ENCODE measurements at regions not wholly inside any gene's neighbourhood (a gene's known extent, or its start where the extent isn't known, plus 50 kb on each side); places are given as distances from the start of the nearest gene placed in this dataset.

DNA sequence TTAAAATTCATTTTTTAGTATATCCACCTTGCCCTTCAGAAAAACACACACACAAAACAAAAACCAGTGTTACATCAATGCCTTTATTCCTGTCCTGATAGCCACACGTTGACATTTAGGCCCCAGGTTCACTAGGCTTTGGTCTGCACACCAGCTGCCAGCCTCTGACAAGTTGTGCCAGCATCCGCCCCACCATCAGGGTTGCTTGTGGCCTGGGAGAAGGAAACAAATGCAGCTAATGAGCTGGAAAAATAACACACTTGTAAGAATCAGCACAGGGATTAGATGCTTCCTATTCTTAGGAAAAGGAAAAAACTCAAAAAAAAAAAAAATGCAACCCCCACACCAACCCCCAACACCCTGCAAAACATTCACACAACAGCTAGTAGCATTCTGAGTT is 404.0 kb upstream of the GRIA1 start (continued):
- TF ChIP-seq, protein P1, sequence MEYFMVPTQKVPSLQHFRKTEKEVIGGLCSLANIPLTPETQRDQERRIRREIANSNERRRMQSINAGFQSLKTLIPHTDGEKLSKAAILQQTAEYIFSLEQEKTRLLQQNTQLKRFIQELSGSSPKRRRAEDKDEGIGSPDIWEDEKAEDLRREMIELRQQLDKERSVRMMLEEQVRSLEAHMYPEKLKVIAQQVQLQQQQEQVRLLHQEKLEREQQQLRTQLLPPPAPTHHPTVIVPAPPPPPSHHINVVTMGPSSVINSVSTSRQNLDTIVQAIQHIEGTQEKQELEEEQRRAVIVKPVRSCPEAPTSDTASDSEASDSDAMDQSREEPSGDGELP (IDR thresholded peaks at IDR 0.05; ENCODE audit: borderline replicate concordance, low read depth), result no peak
- no peak for TF ChIP-seq ZSCAN20 (CRISPR knock-in tag; IDR thresholded peaks at IDR 0.05; ENCODE audit: borderline replicate concordance)
- no peak for TF ChIP-seq ZNF530 (CRISPR knock-in tag; IDR thresholded peaks at IDR 0.05; ENCODE audit: low read depth)
- no peak for TF ChIP-seq RCOR2 (CRISPR knock-in tag; IDR thresholded peaks at IDR 0.05)
- no peak for TF ChIP-seq SIX4 (CRISPR knock-in tag; IDR thresholded peaks at IDR 0.05)
- TF ChIP-seq NR2F1 (CRISPR knock-in tag; IDR thresholded peaks at IDR 0.05), result no peak
- no peak for TF ChIP-seq MIXL1 (CRISPR knock-in tag; IDR thresholded peaks at IDR 0.05)
- TF ChIP-seq, protein P2, sequence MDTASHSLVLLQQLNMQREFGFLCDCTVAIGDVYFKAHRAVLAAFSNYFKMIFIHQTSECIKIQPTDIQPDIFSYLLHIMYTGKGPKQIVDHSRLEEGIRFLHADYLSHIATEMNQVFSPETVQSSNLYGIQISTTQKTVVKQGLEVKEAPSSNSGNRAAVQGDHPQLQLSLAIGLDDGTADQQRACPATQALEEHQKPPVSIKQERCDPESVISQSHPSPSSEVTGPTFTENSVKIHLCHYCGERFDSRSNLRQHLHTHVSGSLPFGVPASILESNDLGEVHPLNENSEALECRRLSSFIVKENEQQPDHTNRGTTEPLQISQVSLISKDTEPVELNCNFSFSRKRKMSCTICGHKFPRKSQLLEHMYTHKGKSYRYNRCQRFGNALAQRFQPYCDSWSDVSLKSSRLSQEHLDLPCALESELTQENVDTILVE (CRISPR knock-in tag; IDR thresholded peaks at IDR 0.05), result no peak

DNA sequence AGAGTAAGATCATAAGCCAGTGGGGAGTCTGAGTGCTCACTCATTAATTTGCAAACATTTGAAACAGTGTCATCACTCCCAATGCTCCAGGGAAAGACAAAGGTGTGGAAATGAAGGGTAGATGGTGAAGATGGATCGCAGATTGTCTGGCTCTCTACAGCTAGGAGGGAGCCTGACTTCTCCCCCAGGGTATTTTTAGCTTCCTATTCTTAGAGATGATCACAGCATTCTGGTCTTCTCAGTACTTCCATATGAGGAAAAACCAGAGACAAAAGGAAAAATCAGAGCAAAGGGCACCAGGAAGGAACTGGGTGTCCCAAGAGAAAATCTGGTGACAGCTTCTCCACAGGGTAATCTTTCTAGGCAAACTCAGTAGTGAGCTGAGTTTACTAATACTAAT is 401.9 kb upstream of the GRIA1 start:
- CTCF ChIA-PET (ENCODE audit: low intra/inter-chr PET ratio, low total read pairs), result no interaction called here
- BruUV-seq (replicated peaks), result no TSS peak
- H3K36me3 ChIP-seq (replicated peaks in 1 of 2; ENCODE audit: control insufficient read depth in 1 of 2, insufficient read depth in 2 of 2, low read length in 2 of 2), result no peaks in the 10 kb centered on the region
- FAIRE-seq (no peak), DNase-seq (ENCODE audit: low spot score) (no peak), ATAC-seq (no peak)
- H3K27ac ChIP-seq (ENCODE audit: extremely low read length, insufficient read depth, low read length), result no peak overlapping the region
- no peak overlapping the region for H3K4me3 ChIP-seq (replicated peaks in 1 of 3; ENCODE audit: insufficient read depth in 1 of 3, low read depth in 2 of 3, low read length in 3 of 3)
- 11% methylated on average over 1 of the region's 1 CpG for WGBS (ENCODE audit: low lambda C conversion rate)
- no peak overlapping the region for H3K4me2 ChIP-seq (ENCODE audit: low read depth, low read length)
- H3K4me1 ChIP-seq (ENCODE audit: insufficient read depth, low read length), result no peaks in the 10 kb centered on the region
- H3K9ac ChIP-seq (ENCODE audit: insufficient read depth, low read depth, low read length), result no peak overlapping the region
- H3K79me2 ChIP-seq (ENCODE audit: insufficient read depth, low read length), result no peaks in the 10 kb centered on the region
- H3K9me3 ChIP-seq (ENCODE audit: low read length), result peaks cover 63% of the 10 kb centered on the region
- in situ Hi-C loops (cut with HindIII; ENCODE audit: extremely low pct_ligation_motif_present, low pct_unique_long_range_greater_than_20kb), result no loop called here
- intact Hi-C loops (cut with micrococcal nuclease; ENCODE audit: unreplicated experiment), result no loop called here
- POLR2A ChIA-PET, result no interaction called here
- TF ChIP-seq, protein P3, sequence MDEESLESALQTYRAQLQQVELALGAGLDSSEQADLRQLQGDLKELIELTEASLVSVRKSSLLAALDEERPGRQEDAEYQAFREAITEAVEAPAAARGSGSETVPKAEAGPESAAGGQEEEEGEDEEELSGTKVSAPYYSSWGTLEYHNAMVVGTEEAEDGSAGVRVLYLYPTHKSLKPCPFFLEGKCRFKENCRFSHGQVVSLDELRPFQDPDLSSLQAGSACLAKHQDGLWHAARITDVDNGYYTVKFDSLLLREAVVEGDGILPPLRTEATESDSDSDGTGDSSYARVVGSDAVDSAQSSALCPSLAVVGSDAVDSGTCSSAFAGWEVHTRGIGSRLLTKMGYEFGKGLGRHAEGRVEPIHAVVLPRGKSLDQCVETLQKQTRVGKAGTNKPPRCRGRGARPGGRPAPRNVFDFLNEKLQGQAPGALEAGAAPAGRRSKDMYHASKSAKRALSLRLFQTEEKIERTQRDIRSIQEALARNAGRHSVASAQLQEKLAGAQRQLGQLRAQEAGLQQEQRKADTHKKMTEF (CRISPR knock-in tag; IDR thresholded peaks at IDR 0.05), result no peak
- TF ChIP-seq, protein P4, sequence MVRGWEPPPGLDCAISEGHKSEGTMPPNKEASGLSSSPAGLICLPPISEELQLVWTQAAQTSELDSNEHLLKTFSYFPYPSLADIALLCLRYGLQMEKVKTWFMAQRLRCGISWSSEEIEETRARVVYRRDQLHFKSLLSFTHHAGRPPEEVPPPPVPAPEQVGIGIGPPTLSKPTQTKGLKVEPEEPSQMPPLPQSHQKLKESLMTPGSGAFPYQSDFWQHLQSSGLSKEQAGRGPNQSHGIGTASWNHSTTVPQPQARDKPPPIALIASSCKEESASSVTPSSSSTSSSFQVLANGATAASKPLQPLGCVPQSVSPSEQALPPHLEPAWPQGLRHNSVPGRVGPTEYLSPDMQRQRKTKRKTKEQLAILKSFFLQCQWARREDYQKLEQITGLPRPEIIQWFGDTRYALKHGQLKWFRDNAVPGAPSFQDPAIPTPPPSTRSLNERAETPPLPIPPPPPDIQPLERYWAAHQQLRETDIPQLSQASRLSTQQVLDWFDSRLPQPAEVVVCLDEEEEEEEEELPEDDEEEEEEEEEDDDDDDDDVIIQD (CRISPR knock-in tag; IDR thresholded peaks at IDR 0.05; ENCODE audit: low read depth), result no peak
- H3K27me3 ChIP-seq (ENCODE audit: control insufficient read depth in 1 of 2, insufficient read depth in 2 of 2, low read length in 2 of 2), result no peaks in the 10 kb centered on the region
- no peak overlapping the region for H2AFZ ChIP-seq (ENCODE audit: low read length)
- H4K20me1 ChIP-seq (ENCODE audit: insufficient read depth, low read length), result no peaks in the 10 kb centered on the region
